ENCODE measurements at regions not wholly inside any gene's neighbourhood (a gene's known extent, or its start where the extent isn't known, plus 50 kb on each side); places are given as distances from the start of the nearest gene placed in this dataset.
"Not testable (repeated sequence)": the region's sequence is repeated elsewhere in the genome, so short reads cannot be mapped to it uniquely, and the experiment has no call there.

DNA sequence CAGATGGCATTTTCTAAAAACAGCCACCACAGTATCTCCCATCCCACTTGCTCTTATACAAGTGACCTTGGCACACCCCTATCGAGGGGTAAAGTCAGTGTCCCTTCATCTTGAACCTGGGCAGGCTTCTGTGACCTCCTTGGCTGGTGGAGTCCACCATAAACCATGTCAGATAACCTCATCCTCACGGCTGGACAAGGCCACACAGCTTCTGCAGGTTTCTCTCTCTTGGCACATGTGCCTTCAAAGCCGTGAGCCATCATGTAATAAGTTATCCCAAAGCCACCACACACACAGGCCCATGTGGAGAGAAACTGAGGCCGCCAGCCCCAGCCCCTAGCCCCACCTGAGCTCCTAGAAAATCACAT lies 105.4 kb downstream of the SNX5 start:
- H3K9me3 ChIP-seq (replicated peaks in 1 of 11), result no peaks in the 10 kb centered on the region
- H3K9ac ChIP-seq, result no peak overlapping the region
- H3K4me2 ChIP-seq, result peak overlapping the region in 2 of 11 experiments; percentile 90 to 98; a peak in 2 of 22 replicates
- H4K20me1 ChIP-seq, result peaks cover 0 to 13% (median 0%) of the 10 kb centered on the region in 11 experiments; a peak in 1 of 22 replicates
- H3K36me3 ChIP-seq, result no peaks in the 10 kb centered on the region
- no peak for TF ChIP-seq Cebpa-rat (IDR thresholded peaks at IDR 0.05)
- H3K4me3 ChIP-seq, result no peak overlapping the region
- H3K27me3 ChIP-seq, result peaks cover 0 to 44% (median 0%) of the 10 kb centered on the region in 11 experiments; a peak in 9 of 22 replicates
- peaks cover 36 to 82% (median 60%) of the 10 kb centered on the region in 10 experiments for H3K4me1 ChIP-seq
- no peak overlapping the region for H3K27ac ChIP-seq

DNA sequence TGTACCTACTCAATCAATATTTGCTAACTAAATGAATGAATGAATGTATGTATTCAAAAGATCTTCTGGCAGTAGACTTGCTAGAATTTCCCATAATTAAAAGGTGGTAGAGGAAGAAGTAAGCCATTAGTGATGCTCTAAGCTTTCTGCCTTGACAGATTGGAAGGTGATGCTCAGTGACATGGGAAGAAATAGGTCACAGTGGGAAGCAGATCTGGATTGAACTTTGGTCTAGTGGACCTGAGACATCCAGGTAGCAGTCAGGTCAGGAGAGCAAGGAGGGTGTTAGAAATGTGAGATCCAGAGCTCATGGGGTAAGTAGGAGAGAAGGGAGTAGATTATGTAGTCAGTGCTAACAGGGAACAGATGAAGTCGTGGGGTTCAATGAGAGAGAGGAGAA lies 106.4 kb downstream of the SNX5 start:
- Histone ChIP-seq H3K4me1 (peaks cover 30 to 82% (median 64%) of the 10 kb centered on the region in 10 experiments), H3K9ac (no peak overlapping the region), H4K20me1 (peaks cover 0 to 13% (median 0%) of the 10 kb centered on the region in 11 experiments; a peak in 1 of 22 replicates), H3K4me3 (no peak overlapping the region), H3K36me3 (no peaks in the 10 kb centered on the region), H3K9me3 (replicated peaks in 1 of 11) (peaks cover 0 to 6% (median 0%) of the 10 kb centered on the region in 11 experiments; a peak in 5 of 22 replicates), H3K4me2 (peak overlapping the region in 6 of 11 experiments; percentile 84 to 98 (median 95); a peak in 10 of 22 replicates), H3K27ac (no peak overlapping the region), H3K27me3 (peaks cover 0 to 43% (median 0%) of the 10 kb centered on the region in 11 experiments; a peak in 9 of 22 replicates)
- no peak for TF ChIP-seq Cebpa-rat (IDR thresholded peaks at IDR 0.05)

DNA sequence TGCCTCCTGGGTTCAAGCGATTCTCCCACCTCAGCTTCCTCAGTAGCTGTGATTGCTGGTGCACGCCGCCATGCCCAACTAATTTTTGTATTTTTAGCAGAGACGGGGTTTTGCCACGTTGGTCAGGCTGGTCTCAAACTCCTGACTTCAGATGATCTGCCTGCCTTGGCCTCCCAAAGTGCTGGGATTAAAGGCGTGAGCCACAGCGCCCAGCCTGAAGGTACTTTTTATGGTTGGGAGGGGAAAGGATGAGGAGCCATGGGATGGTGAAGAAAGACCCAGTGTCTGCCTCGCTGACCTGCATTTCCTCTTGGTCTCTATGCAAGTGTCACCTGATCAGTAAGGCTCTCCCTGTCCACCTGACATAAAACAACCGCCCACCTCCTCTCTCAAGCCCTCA lies 107.0 kb downstream of the SNX5 start:
- Histone ChIP-seq H3K27me3 (peaks cover 0 to 43% (median 0%) of the 10 kb centered on the region in 11 experiments; a peak in 8 of 22 replicates), H3K4me1 (peaks cover 29 to 82% (median 64%) of the 10 kb centered on the region in 10 experiments)

DNA sequence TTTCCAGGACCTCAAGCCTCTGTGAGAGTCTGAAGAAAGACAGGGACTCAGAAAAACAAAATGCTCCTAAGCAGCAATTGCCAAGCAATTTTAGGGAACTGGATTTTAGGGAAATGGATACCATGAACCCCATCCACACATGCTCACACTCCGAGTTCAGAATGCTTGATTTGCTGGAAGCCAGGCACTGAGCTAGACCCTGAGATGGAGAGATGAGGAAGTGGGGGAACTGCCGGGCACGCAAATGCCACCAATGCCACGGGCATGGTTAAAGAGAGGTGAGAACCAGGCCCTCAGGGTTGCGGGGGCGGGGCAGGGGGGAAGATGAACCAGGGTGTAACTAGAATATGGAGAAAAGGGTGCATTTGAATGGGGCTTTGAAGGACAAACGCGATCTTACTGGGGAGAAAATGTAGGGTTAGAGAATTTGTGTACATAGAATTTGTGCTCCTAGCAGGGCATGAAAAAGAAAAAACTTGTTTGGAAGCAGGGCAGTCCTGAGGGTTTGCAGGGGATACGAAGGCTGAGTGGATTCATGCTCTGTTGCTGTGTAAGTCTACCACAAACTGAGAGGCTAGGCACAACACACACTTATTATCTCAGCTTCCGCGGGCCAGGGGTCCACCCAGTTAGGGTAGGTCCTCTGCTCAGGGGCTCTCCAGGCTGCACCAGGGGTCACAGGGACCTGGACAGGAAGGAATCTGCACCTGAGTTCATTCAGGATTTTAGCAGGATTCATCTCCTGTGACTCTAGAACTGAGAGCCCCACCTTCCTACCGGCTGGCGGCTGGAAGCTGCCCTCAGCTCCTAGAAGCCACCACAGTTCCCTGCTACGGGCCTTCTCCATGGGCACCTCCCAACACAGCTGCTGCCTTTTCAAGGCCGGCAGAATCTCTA lies 108.0 kb downstream of the SNX5 start:
- Histone ChIP-seq H3K9me3 (replicated peaks in 1 of 11) (peaks cover 0 to 8% (median 0%) of the 10 kb centered on the region in 11 experiments; a peak in 5 of 22 replicates), H4K20me1 (peaks cover 0 to 13% (median 0%) of the 10 kb centered on the region in 11 experiments; a peak in 1 of 22 replicates), H3K4me2 (peak overlapping the region; percentile 78 to 98 (median 88)), H3K27me3 (peaks cover 0 to 43% (median 0%) of the 10 kb centered on the region in 11 experiments; a peak in 8 of 22 replicates), H3K4me3 (no peak overlapping the region), H3K4me1 (peaks cover 33 to 83% (median 67%) of the 10 kb centered on the region in 10 experiments), H3K9ac (no peak overlapping the region), H3K36me3 (no peaks in the 10 kb centered on the region), H3K27ac (no peak overlapping the region)
- no peak for TF ChIP-seq Cebpa-rat (IDR thresholded peaks at IDR 0.05)

More for the DNA sequence above, 107.0 kb downstream of the SNX5 start:
- H3K36me3 ChIP-seq; H3K4me3 ChIP-seq; H3K9ac ChIP-seq; H3K9me3 ChIP-seq (replicated peaks in 1 of 11); H3K27ac ChIP-seq: not testable (repeated sequence)
- Histone ChIP-seq H4K20me1 (peaks cover 0 to 13% (median 0%) of the 10 kb centered on the region in 11 experiments; a peak in 1 of 22 replicates), H3K4me2 (peak overlapping the region in 9 of 11 experiments; percentile 78 to 98 (median 90); a peak in 17 of 22 replicates)

DNA sequence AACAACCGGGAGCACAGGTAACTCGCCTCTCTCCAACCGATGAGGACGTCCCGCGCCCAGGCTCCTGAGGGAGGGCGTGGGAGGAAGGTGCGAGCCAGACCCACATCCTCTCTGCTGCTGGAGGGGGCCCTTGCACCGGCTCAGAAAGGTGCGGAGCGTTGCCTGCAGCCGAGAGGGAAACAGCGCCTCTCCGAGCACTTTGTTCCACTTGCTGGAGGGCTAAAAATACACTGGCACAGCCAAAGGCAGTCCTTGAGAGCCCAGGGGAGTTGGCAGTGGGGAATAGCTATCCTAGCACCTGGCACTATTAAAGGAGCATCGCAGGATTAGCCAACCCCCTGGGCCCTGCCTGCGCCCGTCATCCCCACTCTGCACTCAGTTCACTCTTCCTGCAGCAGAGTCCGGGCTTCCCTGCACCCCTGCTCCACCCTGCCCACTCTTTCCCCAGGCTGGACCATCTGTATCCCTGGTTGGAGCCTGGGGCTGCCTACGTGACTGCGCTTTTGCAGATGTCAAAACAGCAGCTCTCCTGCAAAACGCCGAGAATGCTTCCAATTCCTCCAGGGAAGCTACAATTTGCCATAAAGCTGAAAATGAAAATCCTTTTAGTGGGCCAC lies 108.9 kb downstream of the SNX5 start:
- Histone ChIP-seq H3K4me2 (peak overlapping the region; percentile 78 to 98 (median 88)), H3K4me3 (no peak overlapping the region; a peak in 2 of 20 replicates), H3K4me1 (peaks cover 33 to 85% (median 75%) of the 10 kb centered on the region in 10 experiments), H4K20me1 (peaks cover 0 to 13% (median 0%) of the 10 kb centered on the region in 11 experiments; a peak in 1 of 22 replicates), H3K9me3 (replicated peaks in 1 of 11) (peaks cover 0 to 8% (median 0%) of the 10 kb centered on the region in 11 experiments; a peak in 5 of 22 replicates), H3K36me3 (no peaks in the 10 kb centered on the region), H3K27me3 (peaks cover 0 to 43% (median 0%) of the 10 kb centered on the region in 11 experiments; a peak in 8 of 22 replicates), H3K27ac (peak overlapping the region in 6 of 11 experiments; percentile 18 to 87 (median 44); a peak in 11 of 22 replicates), H3K9ac (peak overlapping the region in 4 of 11 experiments; percentile 5 to 44 (median 40); a peak in 5 of 22 replicates)
- no peak for TF ChIP-seq Cebpa-rat (IDR thresholded peaks at IDR 0.05)

DNA sequence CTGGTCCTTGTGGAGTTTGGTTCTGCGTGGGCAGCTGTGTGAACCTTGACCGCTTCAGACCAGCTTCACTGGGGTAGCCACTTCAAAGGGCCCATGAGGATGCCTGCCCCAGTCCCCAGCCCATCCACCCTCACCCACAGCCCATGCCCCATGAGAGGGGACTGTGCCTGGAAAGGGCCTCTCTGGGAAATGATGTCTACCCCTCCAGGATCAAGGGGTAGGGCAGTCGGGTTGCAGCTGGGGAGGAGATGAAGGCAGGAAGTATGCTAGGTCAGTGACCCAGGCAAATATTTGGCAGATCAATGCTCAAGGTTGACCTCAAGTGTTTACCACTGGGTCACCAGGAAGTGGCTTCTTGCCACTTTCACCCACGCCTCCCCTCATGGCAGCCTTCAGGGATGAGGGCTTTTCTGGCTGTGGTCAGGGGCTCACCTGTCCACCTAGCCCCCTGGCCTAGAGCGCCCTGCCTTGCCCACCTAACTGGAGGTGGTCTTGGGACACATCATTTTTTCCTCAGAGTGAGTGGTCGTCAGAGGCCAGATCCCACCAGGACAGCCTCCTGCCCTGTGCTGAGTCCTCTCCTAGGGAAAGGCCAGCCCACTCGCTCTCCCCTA lies 109.5 kb downstream of the SNX5 start:
- peaks cover 33 to 91% (median 81%) of the 10 kb centered on the region in 10 experiments for H3K4me1 ChIP-seq
- H3K4me3 ChIP-seq, result no peak overlapping the region; a peak in 2 of 20 replicates
- H3K27ac ChIP-seq, result peak overlapping the region in 7 of 11 experiments; percentile 18 to 87 (median 50); a peak in 13 of 22 replicates

DNA sequence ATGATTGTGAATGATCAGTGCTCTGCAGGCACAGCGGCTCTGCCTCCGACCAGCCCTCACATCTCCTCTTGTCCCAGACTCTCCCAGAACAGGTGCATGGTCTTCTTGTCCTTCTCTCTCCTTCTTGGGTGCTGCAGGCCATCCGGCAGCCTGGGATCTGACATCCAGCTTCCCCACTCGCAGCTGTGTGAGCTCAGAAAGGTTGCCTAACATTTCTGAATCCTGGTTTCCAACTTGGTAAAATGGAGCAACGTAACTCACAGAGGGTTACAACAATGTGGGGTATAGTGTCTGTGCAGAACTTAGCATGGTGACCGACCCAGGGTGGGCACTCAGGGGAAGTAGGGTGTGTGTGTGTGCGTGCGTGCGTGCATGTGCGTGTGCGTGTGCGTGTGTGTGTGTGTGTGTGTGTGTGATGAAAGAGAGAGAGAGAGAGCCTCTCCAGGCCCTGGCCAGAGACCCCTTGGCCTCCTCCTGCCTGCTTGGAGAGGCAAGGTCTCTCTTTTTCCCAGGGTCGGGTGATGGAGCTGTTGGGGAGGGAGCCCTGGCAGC lies 110.1 kb downstream of the SNX5 start:
- H3K4me2 ChIP-seq, result peak overlapping the region; percentile 78 to 98 (median 88)

More for the DNA sequence above, 109.5 kb downstream of the SNX5 start:
- peaks cover 0 to 43% (median 0%) of the 10 kb centered on the region in 11 experiments; a peak in 8 of 22 replicates for H3K27me3 ChIP-seq
- H4K20me1 ChIP-seq, result peaks cover 0 to 13% (median 0%) of the 10 kb centered on the region in 11 experiments; a peak in 1 of 22 replicates
- H3K36me3 ChIP-seq, result no peaks in the 10 kb centered on the region
- H3K4me2 ChIP-seq, result peak overlapping the region; percentile 78 to 98 (median 88)
- peak overlapping the region in 4 of 11 experiments; percentile 5 to 44 (median 40); a peak in 7 of 22 replicates for H3K9ac ChIP-seq
- no peak for TF ChIP-seq Cebpa-rat (IDR thresholded peaks at IDR 0.05)
- H3K9me3 ChIP-seq (replicated peaks in 1 of 11), result peaks cover 0 to 8% (median 0%) of the 10 kb centered on the region in 11 experiments; a peak in 5 of 22 replicates

More for the DNA sequence above, 110.1 kb downstream of the SNX5 start:
- Histone ChIP-seq H3K4me3 (no peak overlapping the region; a peak in 1 of 20 replicates), H3K27me3 (peaks cover 0 to 43% (median 0%) of the 10 kb centered on the region in 11 experiments; a peak in 8 of 22 replicates), H3K4me1 (peaks cover 33 to 92% (median 82%) of the 10 kb centered on the region in 10 experiments), H3K9me3 (replicated peaks in 1 of 11) (peaks cover 0 to 8% (median 0%) of the 10 kb centered on the region in 11 experiments; a peak in 5 of 22 replicates), H3K9ac (peak overlapping the region in 3 of 11 experiments; percentile 37 to 44 (median 42); a peak in 4 of 22 replicates), H3K36me3 (no peaks in the 10 kb centered on the region), H3K27ac (peak overlapping the region in 6 of 11 experiments; percentile 27 to 87 (median 54); a peak in 10 of 22 replicates), H4K20me1 (peaks cover 0 to 13% (median 0%) of the 10 kb centered on the region in 11 experiments; a peak in 1 of 22 replicates)
- TF ChIP-seq Cebpa-rat (IDR thresholded peaks at IDR 0.05), result 0 out of 22 replicates have a peak, but pooled peaks of 1 of the 11 experiments have one; percentile 14

Measured in BLaER1 treated with 17β-estradiol and CSF1 and Interleukin-3, amounts not matched to agents 10 nM and 100 nM (cell line).